Prostate gland (tissue), 2 donors: ENCODE measurements at regions not wholly inside any gene's neighbourhood (a gene's known extent, or its start where the extent isn't known, plus 50 kb on each side); places are given as distances from the start of the nearest gene placed in this dataset.

Experiments used
- DNase-seq: peaks from one replicate; pipeline ENCODE4 v3.0.0-alpha.2; 2019; ENCODE audit warnings: low spot score
- H3K27ac ChIP-seq, 2 donors: fragments of 200-600 bp; sonication (generic); 2 replicates each; pipeline ENCODE4 v1.5.1; 2017 to 2019
- H3K27me3 ChIP-seq: fragments of 200-600 bp; sonication (generic); replicated peaks from 2 replicates; pipeline ENCODE4 v1.5.1; 2019; ENCODE audit not compliant: insufficient read depth
- H3K36me3 ChIP-seq, 2 donors: fragments of 200-600 bp; sonication (generic); 1 replicate in 1 of 2; 2 replicates in 1 of 2; pipeline versions ENCODE4 v1.5.1 to v1.8.1; 2017 to 2019
- H3K4me1 ChIP-seq: fragments of 200-600 bp; sonication (generic); replicated peaks from 2 replicates; pipeline ENCODE4 v1.5.1; 2019
- H3K4me3 ChIP-seq, 2 donors: fragments of 200-600 bp; sonication (generic); 2 replicates each; pipeline ENCODE4 v1.5.1; 2017 to 2019
- H3K9me3 ChIP-seq: fragments of 200-600 bp; sonication (generic); 2 replicates; pipeline ENCODE4 v1.5.1; 2017
- CTCF ChIP-seq, 4 experiments: fragments of 200-600 bp in 2 of 4; fragments of 450-650 bp in 2 of 4; sonication (generic) in 2 of 4; IDR thresholded peaks; 1 replicate in 3 of 4; 2 replicates in 1 of 4; pipeline ENCODE4 v1.5.1; 2016 to 2019; ENCODE audit warnings: antibody characterized with exemption in 4 of 4, mild to moderate bottlenecking in 2 of 4, moderate library complexity in 2 of 4
- POLR2A ChIP-seq: fragments of 450-650 bp; IDR thresholded peaks from one replicate; pipeline ENCODE4 v1.6.1; 2016; ENCODE audit warnings: antibody characterized with exemption, mild to moderate bottlenecking
- POLR2AphosphoS5 ChIP-seq: sonication (generic); formaldehyde crosslinking; IDR thresholded peaks from one replicate; pipeline ENCODE4 v1.6.1; 2017; ENCODE audit warnings: antibody characterized with exemption
- WGBS: methylation state at CpG from one replicate; pipeline ENCODE4 v1.1.5; 2018; 5-methylcytosine and 5-hydroxymethylcytosine counted together
- intact Hi-C: fragments of 100-400 bp; cut with DNase I; formaldehyde crosslinking; loops from one replicate; pipeline ENCODE4 v1.14.2; 2022

DNA sequence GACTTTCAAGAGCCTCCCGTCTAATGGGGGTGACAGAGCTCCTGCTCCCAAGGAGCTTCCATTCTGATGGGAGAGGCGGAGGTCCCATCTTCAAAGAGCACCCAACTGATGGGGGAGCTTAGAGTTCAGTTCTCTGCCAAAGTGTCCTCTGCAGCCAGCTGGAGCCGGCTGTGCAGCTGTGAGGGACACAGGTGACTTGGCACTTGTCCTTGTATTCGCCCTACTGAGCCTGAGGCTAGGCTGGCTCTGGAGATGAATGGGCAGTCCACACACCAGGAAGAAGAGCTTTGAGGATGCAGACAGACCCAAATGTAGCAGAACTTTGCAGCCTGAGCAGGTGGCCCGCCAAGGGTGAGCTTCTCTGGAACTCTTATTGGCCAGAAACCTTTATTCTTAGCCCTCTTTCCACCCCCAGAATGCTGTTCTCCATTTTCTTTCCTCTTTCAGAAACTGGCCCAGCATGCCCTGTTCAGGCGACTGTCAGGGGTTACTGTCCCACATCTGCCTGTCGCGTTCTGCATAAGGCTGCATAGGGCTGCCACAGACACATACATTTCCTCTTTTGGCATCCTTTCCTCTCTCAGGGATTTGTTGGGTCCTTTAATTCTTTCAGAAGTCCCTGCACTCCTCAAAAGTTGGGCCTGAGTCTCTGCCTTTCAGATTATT is 108.7 kb upstream of the LRFN2 start:
- H3K4me1 ChIP-seq = no peaks in the 10 kb centered on the region
- H3K27ac ChIP-seq = no peak overlapping the region
- DNase-seq = no peak
- 85% methylated on average over 8 of the region's 8 CpGs for WGBS
- H3K4me3 ChIP-seq = no peak overlapping the region
- no peak for TF ChIP-seq CTCF (IDR thresholded peaks at IDR 0.05)
- H3K27me3 ChIP-seq = no peaks in the 10 kb centered on the region
- intact Hi-C loops = no loop called here
- no peaks in the 10 kb centered on the region for H3K36me3 ChIP-seq
- H3K9me3 ChIP-seq = no peaks in the 10 kb centered on the region

GRCh38 chr6:40695114-40695513 is 108.0 kb upstream of the LRFN2 start:
- no peaks in the 10 kb centered on the region for H3K27me3 ChIP-seq
- no peak for DNase-seq
- TF ChIP-seq POLR2AphosphoS5 (no peak), POLR2A (no peak), CTCF (IDR thresholded peaks at IDR 0.05) (no peak)

GRCh38 chr6:40693768-40694167 is 106.6 kb upstream of the LRFN2 start:
- no peaks in the 10 kb centered on the region for H3K36me3 ChIP-seq
- intact Hi-C loops = no loop called here
- no peaks in the 10 kb centered on the region for H3K9me3 ChIP-seq
- no peak for DNase-seq
- TF ChIP-seq CTCF (IDR thresholded peaks at IDR 0.05) = no peak
- TF ChIP-seq POLR2AphosphoS5 = no peak
- no peak for TF ChIP-seq POLR2A
- no peaks in the 10 kb centered on the region for H3K4me1 ChIP-seq
- no peak overlapping the region for H3K27ac ChIP-seq
- no peaks in the 10 kb centered on the region for H3K27me3 ChIP-seq
- H3K4me3 ChIP-seq = no peak overlapping the region
- 88% methylated on average over 3 of the region's 3 CpGs for WGBS

More at GRCh38 chr6:40695114-40695513, 108.0 kb upstream of the LRFN2 start:
- Histone ChIP-seq H3K9me3 (no peaks in the 10 kb centered on the region), H3K4me1 (no peaks in the 10 kb centered on the region), H3K36me3 (no peaks in the 10 kb centered on the region), H3K4me3 (no peak overlapping the region), H3K27ac (no peak overlapping the region)
- intact Hi-C loops = no loop called here
- whole genome bisulfite sequencing = 35% methylated on average over 2 of the region's 2 CpGs

DNA sequence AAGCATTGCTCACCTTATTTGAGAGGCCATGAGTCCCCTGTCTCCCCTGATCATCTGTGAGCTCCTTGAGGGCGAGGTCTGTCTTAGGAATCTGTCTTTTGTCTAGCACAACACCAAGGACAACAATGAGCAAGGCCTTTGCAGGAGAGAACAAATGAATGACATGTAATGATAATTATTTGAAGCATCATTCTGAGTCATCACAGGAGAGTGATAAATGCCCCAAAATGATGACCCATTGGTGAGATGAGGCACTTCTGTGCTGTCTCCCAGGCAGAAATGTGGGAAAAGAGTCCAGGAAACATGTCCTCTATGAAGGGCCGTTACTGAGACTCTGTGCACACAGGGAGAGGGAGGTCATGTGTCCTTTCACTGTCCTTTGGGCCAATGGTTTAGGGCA is 105.2 kb upstream of the LRFN2 start:
- no peak for TF ChIP-seq CTCF (IDR thresholded peaks at IDR 0.05)
- TF ChIP-seq POLR2AphosphoS5 = no peak
- TF ChIP-seq POLR2A = no peak
- H3K9me3 ChIP-seq = no peaks in the 10 kb centered on the region
- intact Hi-C loops = no loop called here
- 91% methylated on average over 2 of the region's 2 CpGs for WGBS
- no peak for DNase-seq
- H3K27me3 ChIP-seq = no peaks in the 10 kb centered on the region
- no peak overlapping the region for H3K4me3 ChIP-seq
- H3K36me3 ChIP-seq = no peaks in the 10 kb centered on the region
- H3K4me1 ChIP-seq = no peaks in the 10 kb centered on the region
- no peak overlapping the region for H3K27ac ChIP-seq

GRCh38 chr6:40689185-40689584 is 102.0 kb upstream of the LRFN2 start:
- Histone ChIP-seq H3K4me1 (no peaks in the 10 kb centered on the region), H3K36me3 (no peaks in the 10 kb centered on the region), H3K4me3 (no peak overlapping the region), H3K27ac (no peak overlapping the region), H3K9me3 (no peaks in the 10 kb centered on the region), H3K27me3 (no peaks in the 10 kb centered on the region)
- 58% methylated on average over 4 of the region's 4 CpGs for whole genome bisulfite sequencing
- no peak for DNase-seq
- intact Hi-C loops = no loop called here
- no peak for TF ChIP-seq POLR2A
- no peak for TF ChIP-seq CTCF (IDR thresholded peaks at IDR 0.05)
- no peak for TF ChIP-seq POLR2AphosphoS5
